GM12872 (cell line): ENCODE measurements at regions not wholly inside any gene's neighbourhood (a gene's known extent, or its start where the extent isn't known, plus 50 kb on each side); places are given as distances from the start of the nearest gene placed in this dataset.

ENCODE experiments used
- CTCF ChIP-seq: IDR thresholded peaks from 3 replicates; pipeline ENCODE4 v1.5.1; 2011; ENCODE audit warnings: low read depth, mild to moderate bottlenecking, low read length, moderate library complexity; ENCODE audit not compliant: insufficient read depth

GRCh38 chrX:109914114-109914849 is 88.6 kb upstream of the TMEM164 start:
- no peak for TF ChIP-seq CTCF

GRCh38 chrX:109918753-109919152 is 84.2 kb upstream of the TMEM164 start:
- TF ChIP-seq CTCF: no peak

GRCh38 chrX:109920325-109920724 is 82.6 kb upstream of the TMEM164 start:
- TF ChIP-seq CTCF: no peak

GRCh38 chrX:109920868-109921267 is 82.0 kb upstream of the TMEM164 start:
- TF ChIP-seq CTCF: no peak

- TF ChIP-seq CTCF: no peak
These were observed 80.7 kb upstream of the TMEM164 start for GRCh38 chrX:109922190-109922589.

DNA sequence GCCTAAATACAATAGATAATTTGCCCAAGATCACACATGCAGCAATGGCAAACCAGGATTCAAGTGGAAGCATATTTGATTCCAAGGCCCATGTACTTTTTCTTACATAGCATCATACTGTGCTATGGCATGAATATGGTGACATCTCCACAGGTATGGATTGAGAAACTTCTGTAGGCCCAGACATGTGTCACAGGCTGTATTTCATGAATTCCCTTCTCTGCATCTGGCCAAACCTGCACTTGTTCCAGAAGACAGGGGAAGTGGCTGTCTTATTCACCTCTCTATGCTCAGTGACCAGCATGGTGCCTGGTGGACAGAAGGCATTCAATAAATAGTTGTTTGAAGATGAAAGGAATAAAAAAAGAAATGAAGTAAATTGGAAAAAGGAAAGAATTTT is 77.3 kb upstream of the TMEM164 start:
- no peak for TF ChIP-seq CTCF

GRCh38 chrX:109926118-109926517 is 76.8 kb upstream of the TMEM164 start:
- TF ChIP-seq CTCF: no peak
